IMR-90 (cell line): ENCODE measurements at regions not wholly inside any gene's neighbourhood (a gene's known extent, or its start where the extent isn't known, plus 50 kb on each side); places are given as distances from the start of the nearest gene placed in this dataset.

Experiments
- BHLHE40 ChIP-seq: fragments of 150-350 bp; IDR thresholded peaks from 2 replicates; pipeline ENCODE4 v1.6.1; 2016; ENCODE audit warnings: mild to moderate bottlenecking, low read depth, low read length
- CEBPB ChIP-seq: IDR thresholded peaks from 2 replicates; pipeline ENCODE4 v1.6.1; 2012; ENCODE audit warnings: low read depth, low read length, improper control_type of control experiment
- MAFK ChIP-seq: IDR thresholded peaks from 2 replicates; pipeline ENCODE4 v1.6.1; 2012; ENCODE audit warnings: low read depth, low read length, improper control_type of control experiment
- MXI1 ChIP-seq: IDR thresholded peaks from 2 replicates; pipeline ENCODE4 v1.6.1; 2012; ENCODE audit warnings: low read depth, mild to moderate bottlenecking, low read length, moderate library complexity, borderline replicate concordance
- POLR2A ChIP-seq: IDR thresholded peaks from 2 replicates; pipeline ENCODE4 v1.6.1; 2012; ENCODE audit warnings: mild to moderate bottlenecking, low read depth, low read length
- RAD21 ChIP-seq: IDR thresholded peaks from 2 replicates; pipeline ENCODE4 v1.6.1; 2012; ENCODE audit warnings: low read length, improper control_type of control experiment
- RCOR1 ChIP-seq: IDR thresholded peaks from 2 replicates; pipeline ENCODE4 v1.6.1; 2012; ENCODE audit warnings: mild to moderate bottlenecking, low read length, improper control_type of control experiment; ENCODE audit not compliant: insufficient replicate concordance
- RFX5 ChIP-seq: IDR thresholded peaks from 2 replicates; pipeline ENCODE4 v1.8.0; 2012; ENCODE audit warnings: low read depth, mild to moderate bottlenecking, low read length, moderate library complexity
- TF ChIP-seq, protein P1 (sequence below): conservative IDR thresholded peaks from 2 replicates; pipeline ENCODE4 v1.5.1; 2012; ENCODE audit warnings: mild to moderate bottlenecking, low read depth, low read length, improper control_type of control experiment
- TF ChIP-seq, protein P2 (sequence below): fragments of 150-350 bp; IDR thresholded peaks from 2 replicates; pipeline ENCODE4 v1.6.1; 2017; ENCODE audit warnings: mild to moderate bottlenecking, antibody characterized with exemption, low read length, low read depth
- TF ChIP-seq, protein P3 (sequence below): fragments of 150-350 bp; IDR thresholded peaks from 2 replicates; pipeline ENCODE4 v1.6.1; 2016; ENCODE audit warnings: low read depth, mild to moderate bottlenecking, low read length, moderate library complexity, borderline replicate concordance

DNA sequence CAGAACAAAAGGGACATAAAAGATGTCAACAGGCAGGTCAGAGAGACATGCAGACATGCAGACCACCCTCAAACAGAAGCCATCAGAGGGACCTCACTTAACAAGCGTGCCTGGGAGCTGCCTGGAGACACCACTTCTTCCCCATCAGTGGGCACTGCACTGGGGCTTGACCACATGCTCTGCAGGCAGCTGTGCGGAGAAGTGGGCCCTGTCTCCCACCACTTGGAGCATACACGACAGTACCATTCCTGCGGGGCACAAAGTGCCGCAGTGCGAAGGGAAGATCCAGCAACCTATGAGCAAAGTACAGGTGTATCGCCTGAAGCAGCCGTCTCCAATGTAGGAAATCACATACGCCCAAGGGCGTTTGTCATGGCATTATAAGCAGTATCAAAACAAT is 150.5 kb upstream of the FOXD4L5 start:
- TF ChIP-seq, protein P1, sequence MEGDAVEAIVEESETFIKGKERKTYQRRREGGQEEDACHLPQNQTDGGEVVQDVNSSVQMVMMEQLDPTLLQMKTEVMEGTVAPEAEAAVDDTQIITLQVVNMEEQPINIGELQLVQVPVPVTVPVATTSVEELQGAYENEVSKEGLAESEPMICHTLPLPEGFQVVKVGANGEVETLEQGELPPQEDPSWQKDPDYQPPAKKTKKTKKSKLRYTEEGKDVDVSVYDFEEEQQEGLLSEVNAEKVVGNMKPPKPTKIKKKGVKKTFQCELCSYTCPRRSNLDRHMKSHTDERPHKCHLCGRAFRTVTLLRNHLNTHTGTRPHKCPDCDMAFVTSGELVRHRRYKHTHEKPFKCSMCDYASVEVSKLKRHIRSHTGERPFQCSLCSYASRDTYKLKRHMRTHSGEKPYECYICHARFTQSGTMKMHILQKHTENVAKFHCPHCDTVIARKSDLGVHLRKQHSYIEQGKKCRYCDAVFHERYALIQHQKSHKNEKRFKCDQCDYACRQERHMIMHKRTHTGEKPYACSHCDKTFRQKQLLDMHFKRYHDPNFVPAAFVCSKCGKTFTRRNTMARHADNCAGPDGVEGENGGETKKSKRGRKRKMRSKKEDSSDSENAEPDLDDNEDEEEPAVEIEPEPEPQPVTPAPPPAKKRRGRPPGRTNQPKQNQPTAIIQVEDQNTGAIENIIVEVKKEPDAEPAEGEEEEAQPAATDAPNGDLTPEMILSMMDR: no peak
- TF ChIP-seq, protein P2, sequence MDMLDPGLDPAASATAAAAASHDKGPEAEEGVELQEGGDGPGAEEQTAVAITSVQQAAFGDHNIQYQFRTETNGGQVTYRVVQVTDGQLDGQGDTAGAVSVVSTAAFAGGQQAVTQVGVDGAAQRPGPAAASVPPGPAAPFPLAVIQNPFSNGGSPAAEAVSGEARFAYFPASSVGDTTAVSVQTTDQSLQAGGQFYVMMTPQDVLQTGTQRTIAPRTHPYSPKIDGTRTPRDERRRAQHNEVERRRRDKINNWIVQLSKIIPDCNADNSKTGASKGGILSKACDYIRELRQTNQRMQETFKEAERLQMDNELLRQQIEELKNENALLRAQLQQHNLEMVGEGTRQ: no peak
- no peak for TF ChIP-seq BHLHE40
- no peak for TF ChIP-seq POLR2A
- no peak for TF ChIP-seq RAD21
- TF ChIP-seq MXI1: no peak
- TF ChIP-seq RCOR1: no peak
- TF ChIP-seq RFX5: no peak
- TF ChIP-seq, protein P3, sequence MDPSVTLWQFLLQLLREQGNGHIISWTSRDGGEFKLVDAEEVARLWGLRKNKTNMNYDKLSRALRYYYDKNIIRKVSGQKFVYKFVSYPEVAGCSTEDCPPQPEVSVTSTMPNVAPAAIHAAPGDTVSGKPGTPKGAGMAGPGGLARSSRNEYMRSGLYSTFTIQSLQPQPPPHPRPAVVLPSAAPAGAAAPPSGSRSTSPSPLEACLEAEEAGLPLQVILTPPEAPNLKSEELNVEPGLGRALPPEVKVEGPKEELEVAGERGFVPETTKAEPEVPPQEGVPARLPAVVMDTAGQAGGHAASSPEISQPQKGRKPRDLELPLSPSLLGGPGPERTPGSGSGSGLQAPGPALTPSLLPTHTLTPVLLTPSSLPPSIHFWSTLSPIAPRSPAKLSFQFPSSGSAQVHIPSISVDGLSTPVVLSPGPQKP: no peak
- no peak for TF ChIP-seq CEBPB
- TF ChIP-seq MAFK: no peak
